LNCaP clone FGC (cell line): ENCODE measurements at regions not wholly inside any gene's neighbourhood (a gene's known extent, or its start where the extent isn't known, plus 50 kb on each side); places are given as distances from the start of the nearest gene placed in this dataset.
A peak's percentile ranks its signal among the peaks of the same experiment; 100 is the strongest.
"Not testable (repeated sequence)": the region's sequence is repeated elsewhere in the genome, so short reads cannot be mapped to it uniquely, and the experiment has no call there.

Experiments used
- DNase-seq: peaks from one replicate; pipeline ENCODE4 v3.0.0-alpha.2; 2011; ENCODE audit warnings: low read depth
- H3K4me3 ChIP-seq: 2 replicates; pipeline ENCODE4 v1.5.1; 2011; ENCODE audit warnings: mild to moderate bottlenecking, low read depth, low read length, control low read depth
- CTCF ChIP-seq: IDR thresholded peaks from 2 replicates; pipeline ENCODE4 v1.5.1; 2012; ENCODE audit warnings: mild to moderate bottlenecking; ENCODE audit not compliant: control insufficient read depth, insufficient read depth; ENCODE audit errors: extremely low read depth

- no peak overlapping the region for H3K4me3 ChIP-seq
- no peak for DNase-seq
- TF ChIP-seq CTCF: no peak
Observed at GRCh38 chr10:109665321-109665720, 258.0 kb downstream of the XPNPEP1 start.

- no peak for TF ChIP-seq CTCF
- H3K4me3 ChIP-seq: no peak overlapping the region
Observed at GRCh38 chr10:109664554-109664953, 258.8 kb downstream of the XPNPEP1 start.

GRCh38 chr10:109663122-109663521, 260.2 kb downstream of the XPNPEP1 start:
- H3K4me3 ChIP-seq: no peak overlapping the region
- no peak for DNase-seq
- no peak for TF ChIP-seq CTCF

More at GRCh38 chr10:109664554-109664953, 258.8 kb downstream of the XPNPEP1 start:
- DNase-seq: no peak

GRCh38 chr10:109652612-109653011, 270.7 kb downstream of the XPNPEP1 start:
- not testable (repeated sequence) for H3K4me3 ChIP-seq, DNase-seq

- H3K4me3 ChIP-seq: no peak overlapping the region
- DNase-seq: peak; percentile 96
- no peak for TF ChIP-seq CTCF
Observed at GRCh38 chr10:109650228-109650627, 273.1 kb downstream of the XPNPEP1 start.

GRCh38 chr10:109647627-109648026, 275.7 kb downstream of the XPNPEP1 start:
- TF ChIP-seq CTCF: peak; percentile 13; the same call in 1 of the 2 replicates
- DNase-seq: no peak
- no peak overlapping the region for H3K4me3 ChIP-seq

- no peak overlapping the region for H3K4me3 ChIP-seq
- no peak for DNase-seq
- no peak for TF ChIP-seq CTCF
Observed at GRCh38 chr10:109633846-109634245, 289.5 kb downstream of the XPNPEP1 start.

- not testable (repeated sequence) for H3K4me3 ChIP-seq
- DNase-seq: peak; percentile 81
Observed at GRCh38 chr10:109633017-109633416, 290.3 kb downstream of the XPNPEP1 start.
